ENCODE measurements at regions not wholly inside any gene's neighbourhood (a gene's known extent, or its start where the extent isn't known, plus 50 kb on each side); places are given as distances from the start of the nearest gene placed in this dataset.

DNA sequence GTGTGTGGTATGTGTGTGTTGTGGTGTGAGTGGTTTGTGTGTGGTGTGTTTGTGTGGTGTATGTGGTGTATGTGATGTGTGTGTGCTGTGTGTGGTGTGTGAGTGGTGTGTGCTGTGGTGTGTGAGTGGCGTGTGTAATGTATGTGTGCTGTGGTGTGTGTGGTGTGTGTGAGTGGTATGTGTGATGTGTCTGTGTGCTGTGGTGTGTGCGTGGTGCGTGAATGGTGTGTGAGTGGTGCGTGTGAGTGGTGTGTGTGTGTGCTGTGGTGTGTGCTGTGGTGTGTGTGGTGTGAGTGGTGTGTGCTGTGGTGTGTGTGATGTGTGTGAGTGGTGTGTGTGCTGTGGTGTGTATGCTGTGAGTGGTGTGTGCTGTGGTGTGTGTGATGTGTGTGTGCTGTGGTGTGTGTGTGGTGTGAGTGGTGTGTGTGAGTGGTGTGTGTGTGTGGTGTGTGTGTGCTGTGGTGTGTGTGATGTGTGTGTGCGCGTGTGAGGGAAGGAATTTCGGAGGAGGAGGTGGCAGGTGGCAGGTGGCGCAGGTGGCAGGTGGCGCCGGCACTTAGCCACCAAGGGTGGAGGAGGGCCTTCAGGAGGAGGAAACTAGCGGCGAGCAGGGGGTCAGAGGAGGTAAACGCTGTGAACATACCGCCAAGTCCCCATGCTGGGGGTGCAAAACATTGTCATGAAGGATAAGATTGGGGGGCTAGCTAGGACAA, 191.8 kb downstream of the MELK start:
- DNase-seq = no peak

DNA sequence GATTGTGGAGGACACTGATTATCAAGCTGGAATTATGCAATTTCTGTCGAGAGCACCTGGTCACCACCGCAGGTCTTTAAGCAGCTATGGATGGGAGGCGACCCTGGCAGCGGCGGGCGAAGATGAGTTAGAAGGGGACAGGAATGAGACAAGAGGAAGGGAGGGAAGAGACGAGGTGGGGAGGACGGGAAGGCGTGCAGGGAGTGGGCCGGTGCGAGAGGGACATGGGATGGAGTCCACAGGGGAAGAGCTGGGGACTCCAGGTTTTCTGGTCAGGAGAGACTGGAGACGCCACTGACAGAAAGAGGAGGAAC, 192.3 kb downstream of the MELK start:
- no peak for DNase-seq

DNA sequence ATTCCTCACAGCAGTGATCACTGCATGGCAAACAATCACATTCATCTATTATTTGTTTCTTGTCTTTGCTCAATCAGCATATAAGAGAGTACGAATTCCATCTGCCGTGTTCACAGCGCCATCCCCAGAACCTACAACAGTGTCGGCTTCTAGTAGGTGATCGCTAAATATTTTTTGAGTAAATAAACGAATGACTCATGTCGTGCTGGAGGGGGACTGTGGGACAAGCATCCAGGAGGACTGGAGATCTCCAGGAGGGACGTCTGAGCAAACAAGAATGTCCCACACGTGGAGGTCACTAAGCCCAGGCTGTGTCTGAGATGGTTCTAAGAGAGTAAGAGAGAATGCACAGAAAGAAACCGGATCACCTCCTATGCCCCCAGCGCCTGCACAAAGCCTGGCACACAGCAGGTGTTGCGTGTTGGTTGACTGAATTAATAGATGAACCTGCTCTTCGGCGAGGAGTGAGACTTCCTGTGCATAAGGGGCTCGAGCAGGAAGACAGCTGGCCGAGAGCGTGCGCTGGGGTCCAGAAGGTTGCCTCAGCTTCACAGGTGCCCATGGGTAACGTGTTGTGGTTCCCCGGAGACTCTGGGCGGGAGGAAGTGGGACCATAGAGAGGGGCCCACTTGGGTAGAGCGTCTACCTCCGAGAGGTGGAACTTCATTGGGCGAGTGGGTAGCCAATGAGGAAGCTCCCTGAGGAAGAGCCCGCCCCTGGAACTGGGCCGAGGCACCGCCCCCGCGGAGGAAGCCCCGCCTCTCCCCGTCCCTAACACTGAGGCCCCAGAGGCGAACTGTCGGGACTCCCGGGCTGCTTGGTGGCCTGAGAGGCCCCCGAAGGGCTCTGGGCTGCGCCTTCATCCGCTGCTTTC, 193.0 kb downstream of the MELK start:
- peak; percentile 92 for DNase-seq

DNA sequence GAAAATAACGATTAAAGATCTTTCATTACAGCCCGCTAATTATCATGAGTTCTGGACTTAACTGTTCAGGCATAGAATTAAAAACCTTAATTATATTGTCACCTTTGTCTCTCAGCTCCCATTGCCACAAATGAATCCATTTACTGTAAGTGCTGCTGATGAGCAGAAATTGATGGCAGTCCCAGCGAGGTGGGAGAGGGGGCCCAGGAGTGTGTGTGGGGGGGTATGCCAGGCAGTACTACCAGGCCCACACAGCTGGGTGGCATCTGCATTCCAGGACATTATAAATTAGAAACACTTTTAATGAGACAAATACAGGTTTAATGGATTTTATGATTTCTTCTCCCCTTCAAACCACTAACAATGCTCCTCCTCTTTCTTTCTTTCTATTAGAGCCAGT, 196.0 kb downstream of the MELK start:
- DNase-seq = no peak

DNA sequence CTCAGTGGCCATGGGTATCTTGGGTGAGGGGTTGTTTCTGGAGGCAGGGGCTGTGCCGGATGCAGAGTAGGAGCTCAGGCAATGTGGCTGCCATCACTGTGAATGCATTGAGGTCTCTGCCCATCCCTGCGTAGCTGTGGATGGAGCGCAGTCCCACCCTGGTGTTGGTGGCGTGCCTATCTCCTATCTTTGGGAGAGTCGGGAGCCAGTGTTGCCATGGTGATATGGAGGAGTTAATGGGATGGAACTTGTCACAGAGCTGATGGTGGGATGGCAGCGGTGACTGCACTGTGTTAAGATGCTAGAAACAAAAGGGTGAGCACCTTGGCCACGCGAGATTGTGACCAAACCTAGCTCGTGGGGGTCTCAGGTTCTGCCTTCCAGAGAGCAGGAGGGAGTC, 197.3 kb downstream of the MELK start:
- no peak for DNase-seq

DNA sequence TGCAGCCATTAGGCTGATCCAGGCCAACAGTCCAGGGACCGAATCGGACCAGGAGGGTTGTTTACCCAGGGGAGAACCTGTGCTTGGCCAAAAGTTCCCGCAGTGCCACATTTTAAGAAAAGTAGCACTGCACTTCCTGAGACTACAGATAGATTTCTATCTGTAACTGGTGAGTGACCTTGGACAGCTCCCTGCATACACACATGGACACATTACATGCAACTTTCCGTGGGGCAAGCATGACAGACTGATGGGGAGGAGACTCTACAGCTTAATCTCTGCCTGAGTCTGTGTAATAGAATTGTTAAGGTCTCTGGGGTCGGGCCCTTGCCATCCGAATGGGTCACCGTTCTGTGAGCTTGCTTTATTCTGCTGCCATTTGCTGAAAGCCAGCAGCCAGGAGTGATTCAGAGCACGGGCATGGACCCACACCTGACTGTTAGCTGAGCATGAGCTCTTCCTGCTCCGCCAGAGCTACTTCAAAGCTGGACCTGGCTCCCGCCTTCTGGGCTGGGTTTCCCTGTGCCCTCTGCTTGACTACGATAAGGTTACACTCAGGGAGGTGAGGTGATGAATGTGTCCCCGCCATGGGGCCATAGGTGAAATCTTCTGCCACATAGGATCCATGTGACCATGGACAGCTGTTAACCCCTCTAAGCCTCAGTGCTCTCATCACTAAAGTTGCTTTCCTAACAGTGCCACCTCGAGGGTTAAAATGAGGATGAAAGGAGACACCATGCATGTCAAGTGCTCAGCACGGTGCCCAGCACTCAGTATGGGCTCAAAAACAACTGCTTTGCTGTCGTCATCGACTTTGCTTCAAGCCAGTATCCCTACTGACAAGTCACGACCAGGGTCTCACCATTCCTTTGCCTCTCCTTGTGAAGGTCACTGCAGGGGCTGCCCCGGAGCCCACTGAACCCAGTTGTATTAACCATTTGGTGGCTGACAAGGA, 200.0 kb downstream of the MELK start:
- peak; percentile 61 for DNase-seq

GRCh38 chr9:36778682-36779081, 206.0 kb downstream of the MELK start:
- no peak for DNase-seq

DNA sequence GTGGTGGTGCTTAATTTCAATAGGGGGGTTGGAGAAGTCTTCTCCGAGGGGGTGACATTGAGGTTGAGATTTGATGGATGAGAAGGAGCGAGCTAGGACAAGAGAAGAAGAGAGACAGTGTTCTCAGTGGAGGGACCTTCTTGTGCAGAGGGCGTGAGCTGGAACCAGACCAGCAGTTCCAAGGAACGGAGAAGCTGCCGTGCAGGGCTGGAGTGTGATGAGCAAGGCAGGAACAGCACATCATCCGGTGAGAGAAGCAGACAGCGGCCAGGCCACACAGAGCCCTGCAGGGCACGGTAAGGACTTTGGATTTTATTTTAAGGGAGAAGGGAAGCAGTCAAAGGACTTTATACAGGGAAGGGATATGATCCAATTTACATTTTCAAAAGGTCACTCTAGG, 206.9 kb downstream of the MELK start:
- DNase-seq = no peak

DNA sequence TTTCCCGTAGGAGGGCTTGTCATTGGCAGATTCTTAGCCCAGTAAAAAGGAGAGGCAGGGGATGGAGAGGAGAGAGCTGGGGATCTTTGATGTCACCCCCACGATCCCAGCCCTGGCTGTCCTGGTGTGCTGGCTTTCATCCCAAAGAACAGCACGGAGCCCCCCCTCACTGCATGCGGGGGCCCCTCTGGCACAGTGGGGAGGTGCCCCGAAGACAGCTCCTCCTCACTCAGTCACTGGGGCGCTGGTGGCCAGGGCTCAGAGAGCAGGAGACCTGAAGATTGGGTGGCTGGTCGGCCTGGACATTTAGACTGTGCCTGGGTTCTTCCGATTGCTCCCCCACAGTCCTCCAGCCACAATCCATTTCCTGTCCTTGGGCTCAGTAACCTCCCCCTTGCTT, 207.5 kb downstream of the MELK start:
- no peak for DNase-seq

GRCh38 chr9:36781533-36781932, 208.8 kb downstream of the MELK start:
- no peak for DNase-seq

All from NCI-H524 treated with DMSO at 0.1 percent for 48 hours (cell line).